Endothelial cell of umbilical vein (primary cell): ENCODE measurements at regions not wholly inside any gene's neighbourhood (a gene's known extent, or its start where the extent isn't known, plus 50 kb on each side); places are given as distances from the start of the nearest gene placed in this dataset.

Source experiments
- BruUV-seq: library from RNA; stranded (reverse); fragments of 400-500 nt; replicated peaks from 2 replicates; lab custom pipeline; 2021; lab: Mats Ljungman, UMichigan
- CTCF ChIA-PET: fragments of 300-600, 350-600 bp; sonication (Branson Sonifier 250); formaldehyde crosslinking; loops from one replicate; lab custom pipeline; 2021; ENCODE audit warnings: antibody characterized with exemption, inconsistent platforms; lab: Charles Lee
- POLR2A ChIA-PET: fragments of 300-600, 350-600 bp; sonication (Branson Sonifier 250); formaldehyde crosslinking; loops from one replicate; lab custom pipeline; 2021; ENCODE audit warnings: antibody characterized with exemption, inconsistent platforms; lab: Charles Lee
- DNase-seq: peaks from one replicate; pipeline ENCODE4 v3.0.0-alpha.2; 2011; ENCODE audit warnings: low read depth, low spot score
- FAIRE-seq: peaks from 2 replicates; lab custom pipeline; 2011; peaks lifted over from hg19 to GRCh38; lab: Jason Lieb, UNC
- H2AFZ ChIP-seq: 2 replicates; pipeline ENCODE4 v1.6.0; 2012; ENCODE audit warnings: low read depth, low read length, control low read depth, inconsistent platforms
- H3K27ac ChIP-seq: 2 replicates; pipeline ENCODE4 v1.5.1; 2011; ENCODE audit warnings: low read depth, mild to moderate bottlenecking, control low read depth, low read length, moderate library complexity; ENCODE audit not compliant: insufficient read depth
- H3K27me3 ChIP-seq, 2 experiments: 2 replicates each; pipeline versions ENCODE4 v1.6.0 to v1.6.1; 2011; ENCODE audit warnings: low read length in 2 of 2, mixed read lengths in 1 of 2; ENCODE audit not compliant: control insufficient read depth in 2 of 2, insufficient read depth in 2 of 2
- H3K36me3 ChIP-seq, 2 experiments: 2 replicates in 1 of 2; 3 replicates in 1 of 2; pipeline ENCODE4 v1.5.1; 2011; ENCODE audit warnings: low read length in 2 of 2, mild to moderate bottlenecking in 1 of 2, moderate library complexity in 1 of 2; ENCODE audit not compliant: control insufficient read depth in 2 of 2, insufficient read depth in 2 of 2; ENCODE audit errors: extremely low read depth in 1 of 2
- H3K4me1 ChIP-seq: 3 replicates; pipeline ENCODE4 v1.5.1; 2011; ENCODE audit warnings: mild to moderate bottlenecking, low read length; ENCODE audit not compliant: control insufficient read depth, insufficient read depth; ENCODE audit errors: extremely low read depth
- H3K4me2 ChIP-seq: 2 replicates; pipeline ENCODE4 v1.6.1; 2011; ENCODE audit warnings: low read length, control low read depth, mixed read lengths; ENCODE audit not compliant: insufficient read depth
- H3K4me3 ChIP-seq, 3 experiments: fragments of 200-600 bp in 1 of 3; sonication (generic), shearing (Covaris generic) in 1 of 3; replicated peaks in 1 of 3; 2 replicates each; pipeline ENCODE4 v1.5.1; 2011 to 2016; ENCODE audit warnings: control low read depth in 3 of 3, low read length in 3 of 3, mild to moderate bottlenecking in 2 of 3, inconsistent platforms in 1 of 3, low read depth in 1 of 3, moderate library complexity in 1 of 3; ENCODE audit not compliant: insufficient read depth in 1 of 3
- H3K79me2 ChIP-seq: 2 replicates; pipeline ENCODE4 v1.6.0; 2012; ENCODE audit warnings: low read length, inconsistent platforms; ENCODE audit not compliant: control insufficient read depth, insufficient read depth
- H3K9ac ChIP-seq: replicated peaks from 2 replicates; pipeline ENCODE3; 2011; ENCODE audit warnings: low read length, control low read depth; ENCODE audit not compliant: insufficient read depth; ENCODE audit errors: extremely low read depth
- H3K9me1 ChIP-seq: replicated peaks from 3 replicates; pipeline ENCODE4 v1.6.0; 2011; ENCODE audit warnings: mild to moderate bottlenecking, low read length; ENCODE audit not compliant: control insufficient read depth, insufficient read depth; ENCODE audit errors: extremely low read depth
- H3K9me3 ChIP-seq: replicated peaks from 2 replicates; pipeline ENCODE4 v1.5.1; 2012; ENCODE audit warnings: low read length, inconsistent platforms; ENCODE audit not compliant: control insufficient read depth, insufficient read depth
- H4K20me1 ChIP-seq: replicated peaks from 2 replicates; pipeline ENCODE3; 2011; ENCODE audit warnings: mild to moderate bottlenecking, low read length; ENCODE audit not compliant: control insufficient read depth, insufficient read depth; ENCODE audit errors: extremely low read depth
- EZH2 ChIP-seq: IDR thresholded peaks from 2 replicates; pipeline ENCODE4 v1.6.1; 2012; ENCODE audit warnings: borderline replicate concordance, low read depth, mild to moderate bottlenecking, moderate library complexity, low read length, inconsistent platforms; ENCODE audit not compliant: severe bottlenecking
- FOS ChIP-seq: IDR thresholded peaks from 2 replicates; pipeline ENCODE4 v1.6.1; 2011; ENCODE audit warnings: mild to moderate bottlenecking, low read length, moderate library complexity, borderline replicate concordance; ENCODE audit not compliant: insufficient read depth
- GATA2 ChIP-seq: IDR thresholded peaks from 2 replicates; pipeline ENCODE4 v1.7.0; 2011; ENCODE audit warnings: low read depth, mild to moderate bottlenecking, moderate library complexity, mixed read lengths, low read length; ENCODE audit not compliant: insufficient read length, insufficient read depth
- JUN ChIP-seq: IDR thresholded peaks from 2 replicates; pipeline ENCODE4 v1.6.1; 2011; ENCODE audit warnings: borderline replicate concordance, low read depth; ENCODE audit not compliant: insufficient read length, insufficient read depth
- MYC ChIP-seq: IDR thresholded peaks from one replicate; pipeline ENCODE4 v1.6.1; 2011; ENCODE audit warnings: mild to moderate bottlenecking, low read depth, low read length
- POLR2A ChIP-seq: IDR thresholded peaks from 2 replicates; pipeline ENCODE4 v1.6.1; 2012; ENCODE audit warnings: low read depth, mild to moderate bottlenecking, control low read depth, low read length
- dilution Hi-C: fragments of 300-500 bp; cut with MboI; formaldehyde crosslinking; loops from one replicate; pipeline ENCODE4 v1.15.0; 2019; ENCODE audit warnings: low sequenced_read_pairs; ENCODE audit not compliant: extremely low pct_ligation_motif_present
- intact Hi-C: fragments of 100-400 bp; cut with micrococcal nuclease; formaldehyde crosslinking; loops from one replicate; pipeline ENCODE4 v1.10.0; 2022
- TF ChIP-seq, protein P1 (sequence below), 2 donors: IDR thresholded peaks; 1 replicate in 1 of 2; 2 replicates in 1 of 2; pipeline ENCODE4 v1.5.1; 2011; ENCODE audit warnings: low read length in 2 of 2, mild to moderate bottlenecking in 2 of 2, moderate library complexity in 2 of 2, control low read depth in 1 of 2, inconsistent platforms in 1 of 2, low read depth in 1 of 2; ENCODE audit not compliant: insufficient read depth in 1 of 2; ENCODE audit errors: extremely low read depth in 1 of 2
- TF ChIP-seq, protein P2 (sequence below): IDR thresholded peaks from 2 replicates; pipeline ENCODE4 v1.6.1; 2011; ENCODE audit not compliant: insufficient read depth, insufficient read length

DNA sequence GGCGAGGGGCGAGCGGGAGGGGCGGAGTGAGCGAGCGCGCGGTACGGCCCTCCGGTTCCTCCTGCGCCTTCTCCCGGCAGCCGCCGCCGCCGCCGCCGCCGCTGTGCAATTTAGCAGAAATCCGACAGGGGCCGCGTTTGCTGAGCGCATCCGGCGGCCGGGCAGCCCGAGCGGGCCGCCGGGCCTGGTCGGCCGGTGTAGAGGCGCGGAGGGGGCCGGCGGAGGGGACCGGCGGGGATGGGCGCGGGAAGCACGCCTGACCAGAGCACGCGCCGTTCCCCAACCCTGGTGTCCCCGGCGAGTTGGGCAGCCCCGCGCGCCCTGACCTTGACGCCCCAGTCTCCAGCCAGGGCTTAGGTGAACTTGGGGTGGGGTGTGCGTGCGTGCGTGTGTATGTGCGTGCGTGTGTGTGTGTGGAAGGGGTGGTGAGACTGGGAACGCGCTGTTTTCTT is 144.5 kb upstream of the ZNF536 start:
- H2AFZ ChIP-seq: peak overlapping the region; percentile 71
- no peaks in the 10 kb centered on the region for H3K9me3 ChIP-seq
- no peaks in the 10 kb centered on the region for H3K9me1 ChIP-seq
- no peak for FAIRE-seq
- H3K4me2 ChIP-seq: peak overlapping the region; percentile 70
- ChIA-PET POLR2A (no interaction called here), CTCF (no interaction called here)
- no peak overlapping the region for H3K27ac ChIP-seq
- intact Hi-C loops (loop anchor here (1.0 kb wide), 1 partner anchor 423 kb away; no protein-coding TSS in a partner anchor), dilution Hi-C loops (no loop called here)
- no peaks in the 10 kb centered on the region for H3K36me3 ChIP-seq
- peak overlapping the region; percentile 15 to 40 (median 40) for H3K4me3 ChIP-seq
- peaks cover 44 to 69% of the 10 kb centered on the region in 2 experiments for H3K27me3 ChIP-seq
- peak; percentile 36 for DNase-seq
- no peak overlapping the region for H3K9ac ChIP-seq
- TF ChIP-seq EZH2 (peak; percentile 8), GATA2 (no peak), POLR2A (no peak), FOS (no peak), MYC (no peak), JUN (no peak)
- TF ChIP-seq, protein P1, sequence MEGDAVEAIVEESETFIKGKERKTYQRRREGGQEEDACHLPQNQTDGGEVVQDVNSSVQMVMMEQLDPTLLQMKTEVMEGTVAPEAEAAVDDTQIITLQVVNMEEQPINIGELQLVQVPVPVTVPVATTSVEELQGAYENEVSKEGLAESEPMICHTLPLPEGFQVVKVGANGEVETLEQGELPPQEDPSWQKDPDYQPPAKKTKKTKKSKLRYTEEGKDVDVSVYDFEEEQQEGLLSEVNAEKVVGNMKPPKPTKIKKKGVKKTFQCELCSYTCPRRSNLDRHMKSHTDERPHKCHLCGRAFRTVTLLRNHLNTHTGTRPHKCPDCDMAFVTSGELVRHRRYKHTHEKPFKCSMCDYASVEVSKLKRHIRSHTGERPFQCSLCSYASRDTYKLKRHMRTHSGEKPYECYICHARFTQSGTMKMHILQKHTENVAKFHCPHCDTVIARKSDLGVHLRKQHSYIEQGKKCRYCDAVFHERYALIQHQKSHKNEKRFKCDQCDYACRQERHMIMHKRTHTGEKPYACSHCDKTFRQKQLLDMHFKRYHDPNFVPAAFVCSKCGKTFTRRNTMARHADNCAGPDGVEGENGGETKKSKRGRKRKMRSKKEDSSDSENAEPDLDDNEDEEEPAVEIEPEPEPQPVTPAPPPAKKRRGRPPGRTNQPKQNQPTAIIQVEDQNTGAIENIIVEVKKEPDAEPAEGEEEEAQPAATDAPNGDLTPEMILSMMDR (IDR thresholded peaks at IDR 0.05; ENCODE audit: extremely low read depth in 1 of 2, insufficient read depth in 1 of 2, low read depth in 1 of 2, low read length in 2 of 2): peak; percentile 27 to 44
- TF ChIP-seq, protein P2, sequence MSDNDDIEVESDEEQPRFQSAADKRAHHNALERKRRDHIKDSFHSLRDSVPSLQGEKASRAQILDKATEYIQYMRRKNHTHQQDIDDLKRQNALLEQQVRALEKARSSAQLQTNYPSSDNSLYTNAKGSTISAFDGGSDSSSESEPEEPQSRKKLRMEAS: no peak
- BruUV-seq: no TSS peak
- no peaks in the 10 kb centered on the region for H3K4me1 ChIP-seq
- H4K20me1 ChIP-seq: no peaks in the 10 kb centered on the region
- H3K79me2 ChIP-seq: no peaks in the 10 kb centered on the region
